Stimulated activated CD8-positive, alpha-beta memory T cell treated with anti-CD3 and anti-CD28 coated beads, Interleukin-12 subunit alpha, Interleukin-12 subunit beta, amount 100 ng/mL, for 24 hours (primary cell): ENCODE measurements at regions not wholly inside any gene's neighbourhood (a gene's known extent, or its start where the extent isn't known, plus 50 kb on each side); places are given as distances from the start of the nearest gene placed in this dataset.

Experiments used
- DNase-seq: peaks from one replicate; pipeline ENCODE4 v3.0.0-alpha.2; 2020; ENCODE audit errors: extremely low read depth

DNA sequence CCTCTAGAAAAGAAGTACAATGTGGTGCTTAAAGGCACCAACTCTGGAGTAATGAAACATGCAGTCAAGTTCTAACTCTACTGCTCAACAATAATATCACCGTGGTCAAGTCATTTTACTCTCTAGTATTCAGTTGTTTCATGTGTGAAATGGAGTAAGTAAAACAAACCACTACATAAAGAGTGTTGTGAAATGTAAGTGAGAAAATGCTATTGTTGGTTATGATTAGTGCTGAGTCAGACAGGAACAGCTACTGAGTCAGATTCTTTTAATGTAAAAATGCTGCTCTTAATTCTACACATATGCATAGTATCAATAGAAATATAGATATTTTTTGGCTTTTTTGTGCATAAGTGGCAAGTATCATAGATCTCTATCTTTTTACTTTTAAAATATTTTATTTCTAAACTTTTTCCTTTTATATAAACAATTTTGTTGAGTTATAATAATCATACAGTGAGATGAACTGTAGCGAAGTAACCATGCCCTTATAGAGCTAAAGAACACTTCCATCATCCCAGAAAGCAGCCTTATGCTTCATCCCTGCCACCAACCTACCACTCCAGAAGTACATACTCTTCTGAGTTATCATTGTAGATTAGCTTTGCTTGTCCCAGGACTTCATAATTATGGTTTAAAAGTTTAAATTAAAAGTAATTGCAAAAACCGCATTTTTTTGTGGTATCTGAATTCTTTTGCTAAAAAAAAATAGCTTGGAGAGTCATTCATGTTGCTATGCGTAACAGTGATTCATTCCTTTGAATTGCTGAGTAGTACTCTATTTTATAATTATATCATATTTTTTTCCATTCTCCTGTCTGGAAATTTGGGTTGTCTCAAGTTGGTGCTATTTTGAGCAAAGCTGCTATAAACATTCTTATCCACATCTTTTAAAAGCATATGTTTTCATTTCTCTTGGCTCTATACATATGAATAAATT, 548.2 kb upstream of the CLINT1 start:
- DNase-seq, result no peak

DNA sequence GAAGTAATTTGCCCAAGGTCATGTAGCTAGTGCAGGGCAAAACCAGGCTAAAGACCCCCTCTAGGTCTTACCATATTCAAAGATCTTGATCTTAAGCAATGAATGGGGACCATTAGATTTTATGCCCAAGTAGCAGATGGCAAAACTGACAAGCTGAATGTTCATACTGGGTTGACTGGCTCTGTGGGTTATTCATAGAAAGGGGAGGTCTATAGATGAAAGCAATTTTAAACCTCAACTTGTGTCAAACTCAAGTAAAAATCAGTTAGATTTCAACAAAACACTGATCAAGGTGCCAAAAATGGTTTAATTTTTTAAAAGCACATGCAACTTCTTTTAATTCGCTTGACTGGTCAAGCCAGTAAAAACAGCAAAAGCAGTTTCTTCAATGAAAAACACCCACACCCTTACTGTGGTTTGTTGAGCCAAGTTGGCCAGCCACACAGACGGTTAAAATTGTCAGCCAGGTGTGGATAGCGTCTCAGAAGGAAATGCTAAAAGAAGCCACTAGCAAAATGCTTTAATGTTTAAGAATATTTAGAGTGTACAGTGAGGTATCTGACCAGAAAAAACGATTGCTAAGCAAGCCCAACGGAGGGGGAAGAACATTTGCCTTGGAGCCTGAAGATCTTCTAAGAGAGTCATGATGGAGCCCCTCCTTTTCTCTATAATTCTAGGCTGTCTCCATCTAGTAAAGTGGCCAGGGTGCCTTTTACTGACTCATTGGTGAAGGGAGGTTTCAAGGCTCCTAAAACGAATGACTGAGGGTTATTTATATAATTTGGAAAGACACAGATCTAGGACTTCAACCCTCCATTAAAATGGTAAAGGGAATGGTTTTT, 539.6 kb upstream of the CLINT1 start:
- no peak for DNase-seq

GRCh38 chr5:158397278-158397677, 538.3 kb upstream of the CLINT1 start:
- DNase-seq, result no peak

DNA sequence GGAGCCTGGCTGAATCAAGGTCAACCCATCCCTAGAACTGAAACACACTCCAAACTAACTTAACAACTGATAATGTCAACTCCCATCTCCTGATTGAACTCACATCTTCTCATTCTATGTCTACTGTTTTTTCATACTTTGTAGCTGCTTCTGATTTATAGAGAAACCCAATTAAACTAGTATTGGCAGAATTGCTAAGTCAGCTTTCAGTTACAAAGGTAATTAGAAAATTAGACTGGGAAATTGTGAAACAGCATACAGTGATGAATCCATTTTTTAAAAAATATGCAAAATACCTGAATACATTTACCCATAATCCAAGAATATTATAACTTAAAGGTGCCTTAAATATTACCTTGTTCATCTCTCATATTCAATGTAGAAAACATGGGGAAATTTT, 535.2 kb upstream of the CLINT1 start:
- DNase-seq, result no peak

DNA sequence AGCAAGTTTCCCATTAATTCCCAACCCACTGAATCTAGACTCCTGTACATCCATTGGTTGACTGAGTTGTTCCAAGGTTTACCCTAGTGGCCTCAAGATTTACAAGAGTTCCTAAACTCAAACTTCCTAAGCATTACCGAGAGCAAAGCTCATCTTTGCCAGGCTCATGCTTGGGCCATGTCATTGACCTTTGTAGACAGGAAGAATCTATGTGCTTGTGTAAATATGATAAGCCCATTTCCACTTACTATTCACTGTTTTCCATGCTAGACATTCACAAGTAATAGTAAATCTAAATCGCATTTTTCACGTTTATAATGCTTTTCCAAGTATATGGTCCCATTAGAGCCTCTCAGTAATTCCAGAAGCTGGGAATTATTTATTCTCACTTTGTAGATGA, 534.5 kb upstream of the CLINT1 start:
- DNase-seq, result no peak

- no peak for DNase-seq
Measured at GRCh38 chr5:158392753-158393152, 533.8 kb upstream of the CLINT1 start.

GRCh38 chr5:158390577-158390976, 531.6 kb upstream of the CLINT1 start:
- DNase-seq, result no peak

GRCh38 chr5:158389786-158390185, 530.8 kb upstream of the CLINT1 start:
- DNase-seq, result no peak

DNA sequence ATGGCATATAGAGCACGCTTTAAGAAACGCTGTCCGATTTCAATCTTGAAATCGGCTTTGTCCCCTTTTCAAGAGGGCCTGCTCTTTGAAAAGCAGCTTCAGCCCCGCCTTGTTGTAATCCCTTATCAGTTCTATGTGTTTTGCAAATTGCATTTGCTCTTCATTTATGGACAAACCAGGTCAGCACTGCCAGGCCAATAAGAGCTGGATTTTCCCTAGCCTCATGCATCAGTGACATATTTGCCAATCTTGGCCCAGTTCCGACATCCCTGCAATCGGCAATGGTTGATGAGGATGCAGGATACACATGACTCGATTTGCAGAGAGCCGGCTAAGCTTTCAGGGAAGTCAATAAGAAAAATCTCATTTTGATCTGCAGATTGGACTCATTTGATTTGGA, 529.1 kb upstream of the CLINT1 start:
- no peak for DNase-seq

- DNase-seq, result no peak
Measured at GRCh38 chr5:158387499-158387898, 528.6 kb upstream of the CLINT1 start.

DNA sequence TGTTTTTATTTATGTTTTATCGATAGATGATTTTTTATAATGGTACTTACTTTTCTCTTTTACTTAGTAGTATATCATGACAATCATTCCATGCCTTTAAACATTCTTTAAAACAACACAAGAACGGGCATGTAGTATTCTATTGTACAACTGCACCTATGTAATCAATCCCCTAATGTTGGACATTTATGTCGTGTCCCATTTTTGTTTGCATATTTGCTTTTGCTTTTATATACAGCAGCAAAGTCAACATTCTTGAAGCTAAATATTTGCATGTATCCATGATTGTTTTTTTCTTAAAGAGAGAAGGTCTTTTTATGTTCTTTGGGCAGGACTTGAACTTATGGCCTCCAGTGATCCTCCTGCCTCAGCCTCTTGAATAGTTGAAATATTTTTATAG, 527.0 kb upstream of the CLINT1 start:
- no peak for DNase-seq

DNA sequence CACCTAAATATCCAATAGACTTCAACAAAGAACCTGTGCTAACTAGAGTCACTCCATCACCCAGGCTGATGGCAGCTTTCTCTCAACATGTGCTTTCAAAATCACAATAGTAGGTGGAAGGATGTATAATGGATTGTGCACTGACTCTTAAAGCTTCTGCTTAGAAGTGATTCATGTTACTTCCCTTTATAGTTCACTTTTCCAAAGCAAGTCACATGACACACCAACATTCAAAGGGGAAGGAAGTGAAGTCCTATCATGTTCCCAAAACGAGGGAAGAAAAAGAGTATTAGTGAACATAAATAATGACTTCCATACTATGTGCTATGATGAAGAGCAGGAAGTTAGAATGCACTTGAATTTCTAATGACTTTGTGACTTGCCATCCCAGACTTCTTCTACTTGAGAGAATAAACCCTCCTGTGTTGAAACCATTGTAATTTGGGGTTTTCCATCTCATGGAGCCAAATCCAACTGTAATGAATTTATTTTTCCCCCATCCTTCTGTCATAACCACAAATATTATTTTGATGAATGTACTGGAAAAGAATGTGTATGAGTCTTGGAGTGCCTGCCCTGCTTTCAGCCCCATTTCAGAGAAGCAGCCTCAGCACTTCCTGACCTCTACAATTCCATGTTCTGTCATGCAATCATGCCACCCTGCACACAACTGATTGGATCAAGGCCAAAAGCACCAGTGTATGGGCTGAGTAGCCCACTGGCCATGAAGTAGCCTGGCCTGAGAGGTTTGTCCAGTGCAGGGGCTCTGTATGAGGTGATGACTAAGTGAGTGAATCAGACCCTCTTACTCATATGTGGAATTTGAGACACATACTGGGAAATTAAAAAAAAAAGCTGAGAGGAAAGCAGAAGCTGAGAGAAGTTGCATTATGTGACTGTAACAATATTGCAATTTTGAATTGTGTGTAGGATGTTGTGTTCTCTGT, 525.9 kb upstream of the CLINT1 start:
- DNase-seq, result no peak

GRCh38 chr5:158383486-158383885, 524.5 kb upstream of the CLINT1 start:
- no peak for DNase-seq

- DNase-seq, result no peak
Measured at GRCh38 chr5:158382473-158382872, 523.5 kb upstream of the CLINT1 start.

DNA sequence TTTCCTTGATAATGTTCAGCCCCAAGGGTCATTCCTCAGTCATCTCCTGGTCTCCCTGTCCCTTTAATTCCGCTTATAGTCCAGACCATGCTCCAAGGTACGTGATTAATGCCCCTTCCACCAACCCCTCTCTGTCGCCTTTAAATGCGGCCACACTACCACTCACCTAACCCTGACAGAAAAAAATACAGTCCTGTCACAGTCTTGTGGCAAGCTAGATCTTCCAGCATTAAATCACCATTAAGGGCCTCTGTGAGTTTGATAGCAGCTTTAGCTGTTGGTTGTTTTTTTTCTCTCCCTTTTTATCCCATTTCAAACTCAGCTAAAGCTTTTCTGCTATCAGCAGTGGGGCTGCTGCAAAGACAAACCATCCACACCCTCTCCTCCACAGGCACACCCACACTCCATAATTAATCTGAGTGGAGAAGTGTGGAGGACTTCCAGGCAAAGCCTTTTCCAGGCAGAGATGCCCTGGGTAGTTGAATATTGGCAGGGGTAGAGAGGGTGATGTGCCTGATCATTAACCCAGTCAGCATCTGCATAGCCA, 522.7 kb upstream of the CLINT1 start:
- DNase-seq, result no peak

- DNase-seq, result no peak
Measured at GRCh38 chr5:158380661-158381060, 521.7 kb upstream of the CLINT1 start.

- no peak for DNase-seq
Measured at GRCh38 chr5:158378931-158379330, 520.0 kb upstream of the CLINT1 start.

GRCh38 chr5:158376679-158377078, 517.7 kb upstream of the CLINT1 start:
- no peak for DNase-seq

GRCh38 chr5:158375531-158375930, 516.6 kb upstream of the CLINT1 start:
- DNase-seq, result no peak

DNA sequence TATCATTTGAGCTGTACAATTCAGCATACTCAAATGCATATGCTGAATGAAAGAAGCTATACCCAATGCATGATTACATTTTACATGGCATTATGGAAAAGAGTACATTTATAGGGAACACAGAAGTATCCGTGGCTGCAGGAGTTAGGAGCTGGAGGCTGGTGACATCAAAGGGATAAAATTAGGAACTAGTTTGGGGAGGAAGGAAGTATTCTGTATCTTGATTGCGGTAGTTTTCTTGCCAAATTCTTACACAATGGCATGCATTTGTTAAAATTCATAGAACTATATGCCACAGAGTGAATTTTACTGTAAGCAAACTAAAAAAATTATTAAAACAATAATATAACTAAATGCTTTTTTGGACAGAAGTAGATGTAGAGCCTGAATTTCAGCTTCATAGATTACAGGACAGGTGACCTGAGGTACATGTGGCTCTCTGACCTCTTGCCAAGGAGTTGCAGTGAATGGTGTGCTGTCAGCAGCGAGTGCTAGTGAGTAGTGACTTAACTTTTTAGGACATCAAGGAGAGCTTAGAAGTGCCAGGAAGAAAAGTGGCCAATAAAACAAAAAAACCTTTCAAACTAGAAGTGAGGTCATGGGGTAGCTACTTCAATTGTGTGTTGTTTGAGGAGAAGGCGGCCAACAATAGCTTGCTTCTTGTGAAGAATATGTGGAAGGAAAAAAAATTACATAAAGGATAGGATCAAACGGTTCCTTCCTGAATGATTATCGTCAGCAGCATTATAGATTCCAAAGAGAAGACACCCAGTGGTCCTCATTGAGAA, 514.9 kb upstream of the CLINT1 start:
- DNase-seq, result no peak

DNA sequence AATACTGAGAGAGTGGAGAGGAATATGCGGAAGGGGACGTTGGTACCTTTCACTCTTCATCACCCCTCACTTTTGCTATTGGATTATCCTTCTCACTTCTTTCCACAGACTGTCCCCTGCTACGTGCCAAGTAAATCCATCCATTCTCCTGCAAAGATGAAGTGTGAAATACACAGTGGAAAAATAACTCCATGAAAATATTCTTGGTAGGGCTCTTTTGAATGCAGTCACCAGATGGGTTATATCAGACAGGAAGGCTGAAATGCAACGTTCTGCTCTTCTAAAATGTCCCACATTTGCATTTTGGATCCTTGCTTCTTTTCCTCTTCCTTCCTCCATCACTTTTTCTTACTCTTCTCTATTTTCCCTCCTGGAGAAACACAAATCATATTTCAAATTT, 510.3 kb upstream of the CLINT1 start:
- no peak for DNase-seq
